ENCODE measurements at regions not wholly inside any gene's neighbourhood (a gene's known extent, or its start where the extent isn't known, plus 50 kb on each side); places are given as distances from the start of the nearest gene placed in this dataset.

DNA sequence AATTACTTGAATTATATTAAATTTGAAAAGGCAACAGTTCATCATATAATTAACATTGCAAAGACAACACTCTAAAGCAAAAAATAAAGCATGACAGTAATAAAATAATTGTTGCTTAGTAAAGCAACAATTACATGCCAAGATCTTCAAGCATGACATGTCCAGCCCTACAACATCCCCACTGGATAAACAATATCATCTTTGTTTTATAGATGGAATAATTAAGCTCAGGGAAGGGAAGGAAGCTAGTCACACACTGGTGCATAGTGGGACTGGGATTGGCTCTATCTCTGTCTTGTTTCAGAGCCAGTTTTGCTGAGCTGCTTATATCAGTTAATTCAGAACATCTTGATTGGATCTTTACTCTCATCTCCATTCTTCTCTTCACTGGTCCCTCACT is 49.9 kb upstream of the PARD3B start:
- H3K4me3 ChIP-seq (ENCODE audit: low read length) = no peak overlapping the region
- no peak for DNase-seq (ENCODE audit: low read depth)
- TF ChIP-seq, protein P1, sequence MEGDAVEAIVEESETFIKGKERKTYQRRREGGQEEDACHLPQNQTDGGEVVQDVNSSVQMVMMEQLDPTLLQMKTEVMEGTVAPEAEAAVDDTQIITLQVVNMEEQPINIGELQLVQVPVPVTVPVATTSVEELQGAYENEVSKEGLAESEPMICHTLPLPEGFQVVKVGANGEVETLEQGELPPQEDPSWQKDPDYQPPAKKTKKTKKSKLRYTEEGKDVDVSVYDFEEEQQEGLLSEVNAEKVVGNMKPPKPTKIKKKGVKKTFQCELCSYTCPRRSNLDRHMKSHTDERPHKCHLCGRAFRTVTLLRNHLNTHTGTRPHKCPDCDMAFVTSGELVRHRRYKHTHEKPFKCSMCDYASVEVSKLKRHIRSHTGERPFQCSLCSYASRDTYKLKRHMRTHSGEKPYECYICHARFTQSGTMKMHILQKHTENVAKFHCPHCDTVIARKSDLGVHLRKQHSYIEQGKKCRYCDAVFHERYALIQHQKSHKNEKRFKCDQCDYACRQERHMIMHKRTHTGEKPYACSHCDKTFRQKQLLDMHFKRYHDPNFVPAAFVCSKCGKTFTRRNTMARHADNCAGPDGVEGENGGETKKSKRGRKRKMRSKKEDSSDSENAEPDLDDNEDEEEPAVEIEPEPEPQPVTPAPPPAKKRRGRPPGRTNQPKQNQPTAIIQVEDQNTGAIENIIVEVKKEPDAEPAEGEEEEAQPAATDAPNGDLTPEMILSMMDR (conservative IDR thresholded peaks at IDR 0.05; ENCODE audit: low read length) = no peak

Data from AG10803 (cell line).